ENCODE measurements at regions not wholly inside any gene's neighbourhood (a gene's known extent, or its start where the extent isn't known, plus 50 kb on each side); places are given as distances from the start of the nearest gene placed in this dataset.

- H3K4me3 Mint-ChIP-seq, result no peak overlapping the region
- no peaks in the 10 kb centered on the region for H3K9me3 Mint-ChIP-seq
- peaks cover 7% of the 10 kb centered on the region for H3K4me1 Mint-ChIP-seq
- ChIA-PET CTCF (interaction anchor here (1.2 kb wide), 1 partner anchor 28 kb away, joined by 4 read pairs; no protein-coding TSS in a partner anchor), POLR2A (no interaction called here)
- ATAC-seq, result no peak
- TF ChIP-seq SMAD3 (CRISPR knock-in tag; IDR thresholded peaks at IDR 0.05; ENCODE audit: borderline replicate concordance), result no peak
- no peak for TF ChIP-seq ARID4B (CRISPR knock-in tag; IDR thresholded peaks at IDR 0.05; ENCODE audit: borderline replicate concordance)
- TF ChIP-seq NFATC4 (CRISPR knock-in tag; IDR thresholded peaks at IDR 0.05), result no peak
- TF ChIP-seq ZNF281 (CRISPR knock-in tag; IDR thresholded peaks at IDR 0.05), result no peak
- no peak for TF ChIP-seq MAX (CRISPR knock-in tag; IDR thresholded peaks at IDR 0.05)
- no peak for TF ChIP-seq FOXJ3 (CRISPR knock-in tag; IDR thresholded peaks at IDR 0.05; ENCODE audit: borderline replicate concordance)
- no peak for TF ChIP-seq ESRRA (CRISPR knock-in tag; IDR thresholded peaks at IDR 0.05; ENCODE audit: borderline replicate concordance)
- TF ChIP-seq ZNF219 (CRISPR knock-in tag; IDR thresholded peaks at IDR 0.05; ENCODE audit: borderline replicate concordance), result no peak
- TF ChIP-seq FOXP4 (CRISPR knock-in tag; IDR thresholded peaks at IDR 0.05), result no peak
- no peak for TF ChIP-seq ZMAT4 (CRISPR knock-in tag; IDR thresholded peaks at IDR 0.05)
- TF ChIP-seq MLX (CRISPR knock-in tag; IDR thresholded peaks at IDR 0.05), result no peak
- TF ChIP-seq ZNF671 (CRISPR knock-in tag; IDR thresholded peaks at IDR 0.05), result no peak
- TF ChIP-seq KAT7 (CRISPR knock-in tag; IDR thresholded peaks at IDR 0.05; ENCODE audit: borderline replicate concordance), result no peak
- no peak for TF ChIP-seq GRHL2 (CRISPR knock-in tag; IDR thresholded peaks at IDR 0.05; ENCODE audit: insufficient replicate concordance, severe bottlenecking)
- TF ChIP-seq ZNF512 (CRISPR knock-in tag; IDR thresholded peaks at IDR 0.05; ENCODE audit: borderline replicate concordance), result no peak
- no peak for TF ChIP-seq ETV6 (CRISPR knock-in tag; IDR thresholded peaks at IDR 0.05)
- H3K27ac Mint-ChIP-seq, result no peak overlapping the region
- peaks cover 69% of the 10 kb centered on the region for H3K27me3 Mint-ChIP-seq (ENCODE audit: low read depth)
- H3K36me3 Mint-ChIP-seq, result no peaks in the 10 kb centered on the region
- no peak for DNase-seq (ENCODE audit: low spot score)
These were observed 76.1 kb upstream of the TMEM33 start for GRCh38 chr4:41859087-41859486.
